ENCODE measurements at regions not wholly inside any gene's neighbourhood (a gene's known extent, or its start where the extent isn't known, plus 50 kb on each side); places are given as distances from the start of the nearest gene placed in this dataset.

DNA sequence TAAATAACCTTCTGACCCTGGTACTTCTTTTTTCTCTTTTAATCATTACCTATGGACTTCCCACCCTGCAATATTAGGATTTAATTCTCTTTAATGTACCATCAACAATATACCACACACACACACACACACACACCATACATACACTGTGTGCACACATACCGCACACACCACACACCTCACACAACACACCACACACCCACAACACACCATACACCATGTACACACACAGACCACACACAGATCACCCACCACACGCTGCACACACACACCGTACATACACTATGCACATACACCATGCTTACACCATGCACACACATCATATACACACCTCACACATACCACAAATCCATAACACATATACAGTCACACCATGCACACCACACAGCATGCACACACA, 57.4 kb upstream of the MAP3K4 start:
- intact Hi-C loops (cut with DNase I) = loop anchor here (5.0 to 10.0 kb wide), 2 partner anchors 58 to 141 kb away; partner anchors contain the start of gene MAP3K4
- DNase-seq = no peak
- ATAC-seq (ENCODE audit: poor library complexity) = no peak

DNA sequence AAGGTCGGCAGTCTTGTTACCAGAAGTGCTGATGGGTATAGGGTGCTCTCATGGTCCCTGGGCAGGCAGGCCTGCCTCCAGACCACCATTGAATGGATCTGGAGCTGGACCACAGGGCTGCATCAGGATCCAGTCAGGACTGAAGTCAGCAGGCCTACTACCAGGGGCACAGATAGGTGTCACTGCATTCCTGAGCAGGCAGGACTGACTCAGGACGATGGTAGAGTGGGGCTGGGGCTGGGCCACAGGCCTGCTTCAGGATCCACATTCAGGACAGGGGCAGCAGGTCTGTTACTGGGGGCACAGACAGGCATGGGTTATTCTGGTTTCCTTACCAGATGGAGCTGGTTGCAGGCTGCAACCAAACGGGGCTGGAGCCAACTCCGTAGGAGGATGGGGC, 51.4 kb upstream of the MAP3K4 start:
- DNase-seq = no peak
- intact Hi-C loops (cut with DNase I) = no loop called here
- ATAC-seq (ENCODE audit: poor library complexity) = no peak
